GM19023 (cell line): ENCODE measurements at regions not wholly inside any gene's neighbourhood (a gene's known extent, or its start where the extent isn't known, plus 50 kb on each side); places are given as distances from the start of the nearest gene placed in this dataset.

Experiments
- ATAC-seq: cut with Tn5 transposase; IDR thresholded peaks from one replicate; pipeline ENCODE4 v1.9.1; 2021; ENCODE audit warnings: mild to moderate bottlenecking, moderate library complexity; ENCODE audit not compliant: unreplicated experiment

DNA sequence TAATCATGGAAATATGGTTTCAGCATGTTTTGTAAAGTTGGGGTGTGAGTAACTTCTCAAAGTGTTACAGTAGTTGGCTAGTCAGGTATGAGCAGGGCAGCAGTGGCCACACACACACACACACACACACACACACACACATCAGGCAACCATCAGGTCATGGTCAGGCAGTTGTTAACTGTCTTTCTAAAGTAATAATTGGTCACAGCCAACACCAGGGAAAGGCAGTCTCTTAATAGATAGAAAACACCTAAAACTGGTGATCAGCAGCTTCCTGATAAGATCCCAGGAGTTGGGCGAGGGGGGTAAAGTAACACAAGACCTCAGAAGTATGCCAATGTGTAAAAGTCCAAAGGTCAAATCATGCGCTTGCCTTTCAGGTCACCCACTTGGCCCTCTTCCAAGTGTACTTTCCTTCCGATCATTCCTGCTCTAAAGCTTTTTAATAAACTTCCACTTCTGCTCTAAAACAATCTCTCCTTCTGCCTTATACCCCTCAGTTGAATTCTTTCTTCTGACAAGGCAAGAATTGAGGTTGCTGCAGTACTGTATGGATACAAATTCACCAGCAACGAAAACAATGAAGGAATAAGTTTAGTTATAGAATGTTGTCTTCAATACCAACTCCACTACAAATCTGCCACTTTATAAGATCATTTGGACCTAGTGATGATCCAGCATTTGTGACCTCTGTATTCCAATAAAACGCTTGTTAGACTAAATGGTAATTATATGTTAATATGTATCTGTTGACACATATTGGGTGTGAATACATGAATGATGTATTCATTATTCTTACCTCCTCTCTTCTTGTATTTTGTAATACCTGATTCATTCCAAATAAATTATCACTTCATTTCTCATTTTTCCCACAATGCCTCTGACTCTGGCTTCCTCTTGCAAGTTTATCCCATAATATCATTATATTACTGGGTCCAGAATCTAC, 254.3 kb downstream of the METTL4 start:
- ATAC-seq: no peak

DNA sequence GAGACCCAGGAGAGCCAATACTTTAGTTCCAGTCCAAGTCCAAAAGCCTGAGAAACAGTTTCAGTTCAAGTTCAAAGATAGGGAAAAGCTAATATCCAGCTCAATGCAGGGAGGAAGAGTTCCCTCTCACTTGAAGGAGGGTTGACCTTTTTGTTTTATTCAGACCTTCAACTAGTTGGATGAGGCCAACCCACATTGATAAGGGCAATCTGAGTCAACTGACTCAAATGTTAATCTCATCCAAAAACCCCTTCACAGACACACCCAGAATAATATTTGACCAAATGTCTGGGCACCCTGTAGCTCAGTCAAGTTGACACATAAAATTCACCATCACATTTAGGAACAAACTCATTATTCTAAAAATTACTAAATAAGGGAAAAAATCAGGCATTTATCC, 246.8 kb downstream of the METTL4 start:
- ATAC-seq: no peak

DNA sequence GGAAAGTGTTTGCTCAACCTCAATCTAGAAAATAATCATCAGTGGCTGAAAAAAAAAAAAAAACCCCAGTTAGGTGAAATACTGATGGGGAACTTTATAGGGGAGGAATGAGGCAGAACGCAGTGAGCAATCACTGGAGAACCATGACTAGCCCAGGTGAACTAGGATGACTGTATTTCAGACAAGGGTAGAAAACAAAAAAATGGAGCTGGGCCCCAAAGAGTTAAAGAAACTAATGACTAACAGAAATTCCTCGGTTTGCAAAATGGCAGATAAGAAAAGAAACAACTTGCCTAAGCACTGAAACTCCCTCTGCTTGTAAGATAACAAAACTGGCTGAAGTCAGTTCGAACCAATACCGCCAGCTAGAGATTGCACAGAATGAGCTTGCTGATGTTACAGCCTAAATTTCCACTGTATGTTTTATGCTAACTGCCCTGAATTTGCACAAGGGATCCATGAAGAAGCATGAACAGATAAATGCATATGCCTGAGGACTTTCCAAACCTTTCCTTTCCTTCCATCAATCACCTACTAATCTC, 245.9 kb downstream of the METTL4 start:
- ATAC-seq: no peak

DNA sequence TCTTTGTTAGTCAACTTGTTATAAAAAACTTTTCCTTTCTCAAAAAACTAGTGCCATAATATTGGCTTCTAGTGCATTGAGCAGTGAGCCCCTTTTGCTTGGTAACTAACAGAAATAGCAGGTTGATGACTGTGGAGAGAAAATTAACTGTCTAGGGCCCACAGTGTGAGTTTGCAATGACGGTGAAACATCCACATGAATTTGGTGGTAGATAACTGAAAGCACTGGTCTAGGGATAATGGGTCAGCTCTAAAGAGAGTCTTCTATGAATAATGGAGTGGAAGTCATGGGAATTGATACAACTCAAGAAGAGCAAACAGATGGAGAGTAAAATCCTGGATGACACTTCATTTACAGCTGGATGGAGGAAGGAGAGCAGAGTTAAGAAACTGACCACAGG, 245.4 kb downstream of the METTL4 start:
- ATAC-seq: no peak

DNA sequence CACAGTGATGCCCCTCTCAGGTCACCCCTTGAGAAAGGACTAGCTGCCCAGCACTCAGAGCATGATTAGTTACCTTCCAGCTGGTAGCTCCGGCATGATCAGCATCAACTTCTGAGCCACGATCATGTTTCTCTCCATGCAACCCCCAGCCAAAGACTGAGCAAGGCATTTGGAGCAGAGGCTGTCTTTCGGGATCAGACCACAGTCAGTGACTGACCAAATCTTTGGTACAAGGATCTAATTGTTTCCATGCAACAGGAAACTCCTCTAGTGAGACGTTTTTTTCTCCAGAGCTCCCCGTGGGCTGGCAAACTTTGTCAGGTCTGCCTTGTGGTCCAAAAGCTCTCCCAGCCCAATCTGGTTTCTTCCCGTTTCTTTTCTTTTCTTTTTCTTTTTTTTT, 244.3 kb downstream of the METTL4 start:
- ATAC-seq: no peak

DNA sequence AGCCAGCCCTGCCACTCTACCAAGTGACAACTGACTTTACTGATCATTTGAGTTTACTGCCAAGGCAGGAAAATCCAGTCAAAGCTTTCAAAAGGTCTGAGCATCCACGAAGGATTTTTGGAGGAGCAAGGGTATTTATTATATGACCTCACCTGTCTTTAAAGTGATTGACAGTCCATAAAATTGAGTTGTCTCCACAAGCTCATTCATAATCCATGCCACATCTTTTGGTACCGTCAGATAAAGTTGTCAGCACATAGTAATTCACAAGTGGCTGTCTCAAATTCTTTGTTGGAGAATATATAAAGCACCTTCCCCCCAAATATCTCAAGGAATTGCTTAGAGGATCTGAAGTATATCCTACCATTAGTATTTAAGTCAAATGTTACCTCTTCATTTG, 240.5 kb downstream of the METTL4 start:
- no peak for ATAC-seq

DNA sequence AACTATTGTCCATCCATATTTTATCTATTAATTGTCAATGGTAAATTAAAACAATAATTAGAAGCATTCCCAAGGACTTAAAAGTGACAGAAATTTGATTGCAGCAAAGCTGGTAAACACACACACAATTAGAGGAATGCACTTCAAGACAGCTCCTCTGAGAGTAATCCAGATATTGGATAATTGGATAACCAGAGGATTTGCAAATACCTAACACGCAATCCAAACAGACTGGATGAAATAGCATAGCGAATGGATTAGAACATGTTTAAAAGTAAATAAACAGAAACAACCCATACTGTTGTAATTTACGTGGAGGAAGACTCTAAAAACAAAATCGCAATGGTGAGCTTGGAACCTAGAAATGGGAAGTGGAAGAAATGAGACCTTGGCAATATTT, 239.8 kb downstream of the METTL4 start:
- ATAC-seq: no peak

DNA sequence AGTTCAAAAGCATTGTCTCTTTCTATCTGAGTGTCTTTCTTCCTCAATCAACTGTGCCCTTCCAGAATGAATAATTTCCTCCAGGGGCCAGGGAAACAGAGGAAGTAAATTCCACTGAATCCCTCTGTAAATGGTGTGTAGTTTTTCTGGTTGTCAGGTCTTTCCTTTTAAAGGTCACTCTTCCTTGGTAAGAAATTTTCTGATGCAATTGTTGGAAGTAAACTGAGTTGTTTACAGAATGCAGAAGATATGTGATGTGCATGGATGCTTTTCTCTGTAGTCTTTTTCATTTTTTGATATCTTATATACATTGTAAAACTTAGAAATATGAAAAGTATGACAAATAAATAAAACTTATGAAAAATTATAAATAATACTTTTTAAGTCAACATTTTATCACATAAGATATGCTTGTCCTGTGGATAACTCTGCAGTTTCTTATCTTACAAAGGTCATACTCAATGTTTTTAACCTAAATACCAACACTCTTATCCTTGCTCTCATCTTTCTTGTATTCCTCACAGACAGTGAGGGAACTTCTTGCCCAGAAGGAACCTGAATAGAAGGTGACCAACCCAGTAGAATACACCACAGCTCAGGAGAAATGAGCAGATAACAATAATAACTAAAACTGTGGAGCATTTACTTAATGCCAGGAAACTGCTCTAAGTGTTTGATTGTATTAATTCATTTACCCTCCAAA, 234.5 kb downstream of the METTL4 start:
- no peak for ATAC-seq

DNA sequence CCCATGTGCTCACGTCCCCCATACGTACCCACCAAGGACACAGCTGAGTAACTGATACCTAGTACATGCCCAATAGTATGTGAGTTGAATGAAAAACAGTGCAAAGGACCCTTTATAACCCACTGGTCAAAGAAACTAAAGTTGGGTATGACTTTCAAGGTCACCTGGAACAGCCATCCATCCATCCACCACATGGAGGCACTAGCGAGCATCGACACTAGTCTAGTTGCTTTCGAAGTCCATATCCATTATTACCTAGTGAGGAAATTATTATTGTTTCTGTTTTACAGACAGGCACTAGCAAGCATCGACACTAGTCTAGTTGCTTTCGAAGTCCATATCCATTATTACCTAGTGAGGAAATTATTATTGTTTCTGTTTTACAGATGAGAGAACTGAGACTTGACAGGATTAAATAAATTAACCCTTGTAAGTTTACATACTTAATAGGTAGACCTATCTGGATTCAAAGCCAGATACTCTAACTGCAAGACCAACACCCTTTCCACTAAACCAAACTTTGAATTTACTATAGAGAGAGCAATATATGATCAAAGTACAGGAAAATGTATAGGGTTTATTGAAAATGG, 233.7 kb downstream of the METTL4 start:
- peak; percentile 87 for ATAC-seq

DNA sequence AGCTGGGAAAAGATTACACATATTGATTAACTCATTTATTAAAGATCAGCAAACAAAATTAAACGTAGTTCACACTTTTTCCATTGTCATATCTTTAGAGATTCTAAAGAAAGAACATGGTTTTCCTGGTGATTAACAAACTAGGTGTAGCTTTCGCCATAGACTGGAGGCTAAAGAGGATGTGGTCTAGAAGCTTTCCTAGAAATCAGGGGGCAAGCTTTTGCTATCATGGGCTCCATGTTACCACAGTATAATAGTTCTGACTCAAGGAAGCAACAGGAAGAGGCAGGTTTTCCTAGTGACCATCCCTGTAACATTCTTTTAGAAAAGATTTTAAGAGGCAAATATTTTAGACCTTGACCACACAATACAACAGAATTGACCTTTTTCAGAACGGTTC, 232.7 kb downstream of the METTL4 start:
- ATAC-seq: no peak

DNA sequence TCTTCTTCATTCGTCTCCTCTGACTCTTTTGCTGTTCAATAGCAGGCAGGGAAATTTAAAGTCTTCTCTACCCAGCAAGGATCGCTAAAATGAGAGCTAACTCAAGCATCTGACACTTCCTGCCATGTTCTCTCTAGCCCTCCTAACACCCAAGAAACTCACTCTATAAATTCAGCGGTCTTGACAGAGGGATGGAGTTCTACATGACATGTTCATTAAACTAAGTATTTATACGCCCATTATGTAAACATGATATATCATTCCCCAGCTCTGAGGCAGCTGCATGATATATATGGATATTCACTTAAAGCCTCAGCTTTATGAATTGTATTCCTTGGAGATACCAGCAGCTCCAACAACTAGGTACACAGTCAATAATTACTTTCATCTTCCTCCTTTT, 231.0 kb downstream of the METTL4 start:
- no peak for ATAC-seq

DNA sequence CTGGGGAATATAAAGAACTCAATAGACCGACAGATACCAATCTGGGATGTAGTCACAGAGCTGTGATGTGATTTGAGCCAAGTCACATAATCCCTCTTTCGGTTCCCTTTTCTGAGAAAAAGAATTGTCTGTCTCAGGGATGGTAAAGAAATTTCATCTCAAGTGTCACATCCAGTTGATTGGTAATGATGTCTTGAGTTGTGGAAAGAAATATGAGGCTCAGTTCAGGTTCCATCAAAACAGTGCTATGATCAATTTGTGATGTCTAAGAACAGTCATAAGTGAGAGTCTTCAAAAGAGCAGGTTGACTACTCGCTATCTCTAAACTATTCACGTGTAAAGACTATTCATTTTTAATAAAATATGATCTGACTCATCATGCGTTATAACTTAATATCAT, 223.3 kb downstream of the METTL4 start:
- no peak for ATAC-seq

DNA sequence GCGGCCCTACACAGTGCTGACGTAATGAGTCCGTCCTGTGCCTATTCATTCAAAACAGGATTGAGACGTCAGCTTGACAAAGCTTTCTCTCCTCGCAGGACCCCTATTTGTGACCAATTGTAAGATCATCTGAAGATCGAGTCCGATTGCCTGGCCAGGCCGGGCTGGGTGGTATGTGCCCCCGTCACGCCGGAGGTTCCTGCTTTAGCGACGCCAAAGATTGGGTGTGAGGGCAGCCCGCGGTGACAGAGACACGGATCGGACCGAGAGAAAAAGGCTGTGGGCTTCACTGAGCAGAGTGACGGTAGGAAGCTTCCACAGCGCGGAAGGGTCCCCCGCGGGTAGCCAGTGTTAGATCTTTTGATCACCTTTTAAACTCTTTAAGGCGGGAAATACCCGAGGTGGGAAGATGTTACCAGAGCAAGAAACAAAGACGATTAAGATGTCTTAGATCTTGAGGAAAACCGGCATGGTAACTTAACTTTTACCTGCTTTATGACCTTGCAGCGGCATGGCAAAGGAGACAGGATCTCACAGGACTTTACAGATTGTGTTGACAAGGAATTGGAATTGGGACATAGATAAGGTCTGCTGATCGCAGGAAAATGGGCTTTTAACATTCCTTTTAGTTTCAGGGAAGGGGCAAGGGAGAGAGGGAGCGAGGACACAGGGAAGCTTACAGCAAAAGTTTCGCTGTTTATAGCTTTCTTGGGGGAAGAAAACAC, 220.0 kb downstream of the METTL4 start:
- ATAC-seq: no peak

DNA sequence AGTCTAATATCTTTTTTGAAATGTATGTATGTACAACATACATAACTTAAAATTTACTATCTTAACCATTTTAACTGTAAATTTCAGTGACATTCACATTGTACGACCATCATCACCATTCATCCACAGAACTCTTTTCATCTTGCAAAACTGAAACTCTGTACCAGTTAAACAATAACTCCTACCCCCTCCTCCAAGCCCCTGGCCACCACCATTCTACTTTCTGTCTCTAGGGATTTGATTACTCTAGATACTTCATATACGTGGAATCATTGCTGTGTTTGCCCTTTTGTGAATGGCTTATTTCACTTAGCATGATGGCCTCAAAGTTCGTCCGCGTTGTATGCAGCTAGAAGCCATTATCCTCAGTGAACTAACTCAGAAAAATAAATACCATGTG, 217.0 kb downstream of the METTL4 start:
- no peak for ATAC-seq

DNA sequence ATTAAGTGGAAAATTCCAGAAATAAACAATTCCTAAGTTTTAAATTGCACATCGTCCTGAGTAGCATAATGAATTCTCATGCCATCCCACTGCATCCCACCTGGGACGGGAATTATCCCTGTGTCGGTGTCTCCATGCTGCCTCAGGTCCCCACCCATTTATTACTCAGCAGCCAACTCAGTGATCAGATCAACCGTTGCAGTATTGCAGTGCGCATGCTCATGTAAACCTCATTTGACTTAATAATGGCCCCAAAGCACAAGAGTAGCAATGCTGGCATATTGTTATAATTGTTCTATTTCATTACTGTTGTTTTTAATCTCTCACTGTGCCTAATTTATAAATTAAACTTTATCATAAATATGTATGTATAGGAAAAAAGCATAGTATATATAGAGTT, 214.4 kb downstream of the METTL4 start:
- no peak for ATAC-seq

DNA sequence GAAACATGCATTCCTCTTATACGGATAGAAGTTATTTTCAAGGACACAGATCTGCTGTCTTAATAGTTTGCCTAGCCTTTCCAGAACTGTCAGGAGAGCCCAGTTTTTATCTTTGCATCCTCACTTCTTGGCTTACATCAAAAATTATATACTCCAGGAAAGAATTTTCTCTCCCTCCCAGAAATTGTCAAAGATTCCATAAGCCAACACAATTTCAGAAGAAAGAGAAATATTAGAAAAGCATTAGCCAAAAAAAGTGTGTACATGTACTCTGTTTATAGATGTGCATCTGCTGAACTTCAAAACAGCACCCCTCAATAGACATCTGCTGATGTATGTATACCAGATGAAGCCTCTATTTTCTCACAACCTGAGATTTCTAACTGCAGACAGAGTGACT, 210.4 kb downstream of the METTL4 start:
- ATAC-seq: no peak

DNA sequence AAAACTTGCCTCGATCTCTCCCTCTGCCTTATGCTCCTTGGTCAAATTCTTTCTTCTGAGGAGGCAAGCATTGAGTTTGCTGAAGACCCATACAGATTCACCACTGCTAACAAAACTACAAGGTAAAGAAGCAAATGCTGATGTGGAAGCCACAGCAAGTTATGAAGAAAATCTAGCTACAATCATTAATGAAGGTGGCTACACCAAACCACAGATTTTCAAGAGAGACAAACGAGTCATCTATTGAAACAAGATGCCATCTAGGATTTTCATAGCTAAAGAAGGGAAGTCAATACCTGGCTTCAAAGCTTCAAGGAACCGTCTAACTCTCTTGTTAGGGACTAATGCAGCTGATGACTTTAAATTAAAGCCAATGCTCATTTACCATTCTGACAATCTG, 203.2 kb downstream of the METTL4 start:
- ATAC-seq: no peak

DNA sequence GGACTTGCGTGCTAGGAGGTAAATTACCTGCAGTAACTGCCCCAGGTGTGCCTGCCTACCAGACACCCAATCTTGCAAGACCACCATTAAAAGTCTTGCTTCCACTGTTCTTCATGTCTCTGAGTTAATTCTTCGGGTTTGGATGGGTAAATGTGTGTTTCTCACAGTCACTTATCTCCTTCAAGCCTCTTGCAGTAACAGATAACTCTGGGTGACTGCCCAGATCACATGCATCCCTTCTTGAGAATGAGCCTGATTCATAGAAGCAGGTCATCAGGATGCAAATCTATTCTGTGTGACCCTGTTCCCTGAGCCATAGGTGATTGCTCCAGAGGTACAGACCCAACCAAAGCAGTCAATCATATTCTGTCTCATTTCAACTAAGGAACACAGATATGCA, 194.6 kb downstream of the METTL4 start:
- no peak for ATAC-seq

DNA sequence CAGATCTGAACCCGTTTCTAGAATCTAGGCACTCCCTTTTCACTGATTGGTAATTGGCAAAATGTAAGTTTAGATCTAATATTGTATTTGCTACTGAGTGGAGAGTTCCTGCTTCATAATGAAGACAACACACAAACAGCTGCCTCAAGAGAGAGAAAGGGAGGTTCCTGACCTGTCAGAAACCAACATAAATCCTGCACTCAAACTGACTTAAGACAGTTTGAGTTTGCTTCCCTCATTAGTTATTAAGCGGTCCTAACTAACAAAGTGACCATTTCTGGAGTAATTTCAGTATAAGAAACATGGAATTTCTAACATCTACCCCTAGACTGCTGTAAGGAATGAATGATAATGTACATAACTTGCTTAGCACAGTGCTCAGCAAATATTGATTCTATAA, 191.2 kb downstream of the METTL4 start:
- ATAC-seq: no peak

DNA sequence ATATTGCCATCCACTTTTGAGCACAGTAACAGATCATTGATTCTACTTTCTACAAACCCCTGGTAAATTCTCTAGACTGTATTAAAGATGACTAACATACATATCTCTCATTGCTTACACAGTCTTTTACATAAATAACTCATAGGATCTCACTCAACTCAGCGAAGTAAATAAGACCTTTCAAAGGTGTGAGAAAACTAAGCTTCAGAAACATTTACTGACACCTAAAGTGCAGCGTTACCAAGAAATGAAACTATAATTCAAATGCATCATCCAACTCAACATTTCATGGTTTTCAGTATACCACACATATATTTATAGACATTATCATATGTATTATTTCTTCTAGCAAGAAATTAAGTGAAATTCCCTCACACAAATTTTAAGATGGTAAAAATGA, 189.8 kb downstream of the METTL4 start:
- no peak for ATAC-seq

DNA sequence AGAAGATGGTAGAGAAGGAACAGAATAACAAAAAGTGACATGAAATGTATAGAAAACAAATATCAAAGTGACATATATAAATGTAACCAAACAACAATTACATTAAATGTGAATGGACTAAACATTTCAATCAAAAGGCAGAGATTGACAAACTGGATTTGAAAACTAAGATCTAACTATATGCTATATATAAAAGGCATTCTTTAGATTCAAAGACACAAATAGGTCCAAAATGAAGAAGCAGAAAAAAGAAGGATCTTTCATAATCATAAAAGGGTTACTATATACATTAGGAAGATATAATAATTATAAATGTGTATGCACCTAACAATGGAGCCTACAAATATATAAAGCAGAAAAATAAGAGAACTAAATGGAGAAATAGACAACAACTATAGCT, 183.7 kb downstream of the METTL4 start:
- ATAC-seq: no peak
